Transverse colon (tissue), 4 donors: ENCODE measurements at regions not wholly inside any gene's neighbourhood (a gene's known extent, or its start where the extent isn't known, plus 50 kb on each side); places are given as distances from the start of the nearest gene placed in this dataset.

Experiments
- DNase-seq: peaks from one replicate; pipeline ENCODE4 v3.0.0-alpha.2; 2019
- H3K27ac ChIP-seq, 4 donors: fragments of 200-600 bp; sonication (generic); 2 replicates each; pipeline ENCODE4 v1.5.1; 2016 to 2018; ENCODE audit warnings: inconsistent platforms in 4 of 4
- H3K27me3 ChIP-seq: fragments of 200-600 bp; sonication (generic); 2 replicates; pipeline ENCODE4 v1.5.1; 2017; ENCODE audit warnings: inconsistent platforms
- H3K36me3 ChIP-seq, 4 donors: fragments of 200-600 bp; sonication (generic); 2 replicates each; pipeline ENCODE4 v1.5.1; 2017 to 2019; ENCODE audit warnings: inconsistent platforms in 4 of 4
- H3K4me1 ChIP-seq, 4 donors: fragments of 200-600 bp; sonication (generic); 2 replicates each; pipeline ENCODE4 v1.5.1; 2017 to 2020; ENCODE audit warnings: inconsistent platforms in 4 of 4
- H3K4me3 ChIP-seq, 4 donors: fragments of 200-600 bp; sonication (generic); 1 replicate in 1 of 4; 2 replicates in 3 of 4; pipeline versions ENCODE4 v1.5.1 to v1.6.1; 2017 to 2019; ENCODE audit warnings: inconsistent platforms in 4 of 4
- H3K9me3 ChIP-seq, 2 donors: fragments of 200-600 bp; sonication (generic); 2 replicates each; pipeline ENCODE4 v1.5.1; 2017 to 2019; ENCODE audit warnings: inconsistent platforms in 2 of 2
- EP300 ChIP-seq: sonication (generic); formaldehyde crosslinking; IDR thresholded peaks from one replicate; pipeline ENCODE4 v1.6.1; 2017; ENCODE audit warnings: antibody characterized with exemption, low read depth
- POLR2A ChIP-seq: fragments of 450-650 bp; IDR thresholded peaks from one replicate; pipeline ENCODE4 v1.6.1; 2016; ENCODE audit warnings: antibody characterized with exemption, mild to moderate bottlenecking, moderate library complexity
- POLR2AphosphoS5 ChIP-seq, 3 donors: sonication (generic); formaldehyde crosslinking; IDR thresholded peaks; one replicate each; pipeline ENCODE4 v1.6.1; 2016; ENCODE audit warnings: antibody characterized with exemption in 3 of 3
- WGBS, 2 donors: methylation state at CpG; one replicate each; pipeline ENCODE4 v1.1.5; 2018; ENCODE audit warnings: low coverage in 1 of 2; 5-methylcytosine and 5-hydroxymethylcytosine counted together
- in situ Hi-C, 4 donors: fragments of 200-750 bp; cut with MboI; loops; one replicate each; pipeline versions ENCODE4 v1.15.0 to v1.15.1; 2017; ENCODE audit warnings: low sequenced_read_pairs in 3 of 4, low pct_ligation_motif_present in 1 of 4, low pct_unique_long_range_greater_than_20kb in 1 of 4
- intact Hi-C: fragments of 100-400 bp; cut with DNase I; formaldehyde crosslinking; loops from one replicate; pipeline ENCODE4 v1.15.1; 2023; ENCODE audit warnings: low total_unique reads
- TF ChIP-seq, protein P1 (sequence below), 5 experiments: fragments of 200-600 bp in 3 of 5; fragments of 450-650 bp in 2 of 5; sonication (generic) in 3 of 5; IDR thresholded peaks; 1 replicate in 2 of 5; 2 replicates in 3 of 5; pipeline ENCODE4 v1.5.1; 2016 to 2017; ENCODE audit warnings: antibody characterized with exemption in 5 of 5, inconsistent platforms in 3 of 5, mild to moderate bottlenecking in 2 of 5, moderate library complexity in 1 of 5

DNA sequence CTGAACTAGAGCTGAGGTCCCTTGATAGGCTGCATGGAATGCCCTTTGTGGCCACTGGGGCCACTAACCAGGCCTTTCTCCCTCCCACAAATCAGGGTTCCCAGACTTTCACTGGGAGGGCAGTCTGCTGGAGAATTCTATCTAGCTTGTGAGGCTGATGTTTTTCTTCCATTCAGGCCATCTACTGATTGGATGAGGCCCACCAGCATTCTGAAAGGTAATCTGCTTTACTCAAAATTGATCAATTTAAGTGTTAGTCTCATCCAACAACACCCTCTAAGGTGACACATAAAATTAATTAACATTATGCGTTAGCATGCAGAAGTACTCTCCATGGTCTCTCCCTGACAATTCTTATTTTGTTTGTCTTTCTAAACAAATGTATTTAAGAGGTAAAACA lies 80.5 kb downstream of the RTP4 start:
- Histone ChIP-seq H3K4me1 (no peaks in the 10 kb centered on the region), H3K36me3 (no peaks in the 10 kb centered on the region), H3K4me3 (no peak overlapping the region), H3K27ac (no peak overlapping the region), H3K9me3 (no peaks in the 10 kb centered on the region), H3K27me3 (no peaks in the 10 kb centered on the region)
- in situ Hi-C loops, result no loop called here
- TF ChIP-seq POLR2AphosphoS5 (IDR thresholded peaks at IDR 0.05) (no peak), POLR2A (no peak), EP300 (no peak)
- TF ChIP-seq, protein P1, sequence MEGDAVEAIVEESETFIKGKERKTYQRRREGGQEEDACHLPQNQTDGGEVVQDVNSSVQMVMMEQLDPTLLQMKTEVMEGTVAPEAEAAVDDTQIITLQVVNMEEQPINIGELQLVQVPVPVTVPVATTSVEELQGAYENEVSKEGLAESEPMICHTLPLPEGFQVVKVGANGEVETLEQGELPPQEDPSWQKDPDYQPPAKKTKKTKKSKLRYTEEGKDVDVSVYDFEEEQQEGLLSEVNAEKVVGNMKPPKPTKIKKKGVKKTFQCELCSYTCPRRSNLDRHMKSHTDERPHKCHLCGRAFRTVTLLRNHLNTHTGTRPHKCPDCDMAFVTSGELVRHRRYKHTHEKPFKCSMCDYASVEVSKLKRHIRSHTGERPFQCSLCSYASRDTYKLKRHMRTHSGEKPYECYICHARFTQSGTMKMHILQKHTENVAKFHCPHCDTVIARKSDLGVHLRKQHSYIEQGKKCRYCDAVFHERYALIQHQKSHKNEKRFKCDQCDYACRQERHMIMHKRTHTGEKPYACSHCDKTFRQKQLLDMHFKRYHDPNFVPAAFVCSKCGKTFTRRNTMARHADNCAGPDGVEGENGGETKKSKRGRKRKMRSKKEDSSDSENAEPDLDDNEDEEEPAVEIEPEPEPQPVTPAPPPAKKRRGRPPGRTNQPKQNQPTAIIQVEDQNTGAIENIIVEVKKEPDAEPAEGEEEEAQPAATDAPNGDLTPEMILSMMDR (IDR thresholded peaks at IDR 0.05), result no peak
- WGBS, 2 donors, result 89% methylated on average over 1 of the region's 1 CpG; no CpG with 5 or more reads in 1 of the 2 donors
- no peak for DNase-seq
- intact Hi-C loops, result no loop called here

DNA sequence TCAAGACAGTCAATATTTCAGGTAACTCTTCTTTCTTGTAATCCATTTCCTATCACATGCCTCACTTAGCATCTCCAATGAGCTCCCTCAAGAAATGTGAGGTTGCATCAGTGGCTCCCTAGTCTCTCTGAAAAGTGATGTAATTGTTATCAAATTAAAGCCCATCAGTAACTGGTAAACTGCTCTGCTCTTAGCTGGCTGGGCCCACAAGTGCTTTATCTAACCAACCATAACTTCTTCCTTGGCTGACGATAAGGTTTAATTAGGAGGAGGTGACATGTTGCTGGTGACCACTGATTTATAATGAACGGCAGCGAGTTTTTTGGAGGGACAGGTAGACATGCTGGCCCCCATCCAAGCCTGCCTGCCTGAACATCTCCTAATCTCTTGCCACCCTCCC lies 79.6 kb downstream of the RTP4 start:
- in situ Hi-C loops, result no loop called here

DNA sequence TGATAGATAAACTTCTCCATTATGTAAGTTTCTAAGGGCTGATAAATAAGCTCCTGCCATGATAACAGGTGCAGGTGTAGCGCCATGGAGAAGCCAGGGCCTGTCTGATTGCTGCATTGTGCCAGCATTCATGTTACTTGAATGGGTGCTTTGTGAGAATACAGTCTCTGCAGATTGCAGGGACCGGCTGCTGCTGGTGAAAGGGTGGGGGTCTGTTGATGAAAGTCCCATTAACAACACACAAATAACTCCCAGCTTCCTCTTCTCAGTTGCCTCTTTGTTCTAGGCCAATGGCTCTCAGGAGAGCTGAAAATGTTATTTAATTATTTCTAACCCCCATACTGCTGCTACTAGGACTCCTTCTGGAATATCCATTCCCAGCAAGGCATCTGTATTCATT lies 77.2 kb downstream of the RTP4 start:
- H3K27ac ChIP-seq, result no peak overlapping the region
- H3K4me1 ChIP-seq, result no peaks in the 10 kb centered on the region
- H3K4me3 ChIP-seq, result no peak overlapping the region
- 40 to 81% methylated on average over 1 to 2 of the region's 2 CpGs for WGBS, 2 donors
- DNase-seq, result no peak
- H3K9me3 ChIP-seq, result no peaks in the 10 kb centered on the region
- TF ChIP-seq POLR2AphosphoS5 (IDR thresholded peaks at IDR 0.05) (no peak), POLR2A (no peak), EP300 (no peak)
- TF ChIP-seq, protein P1 (IDR thresholded peaks at IDR 0.05), result no peak
- H3K27me3 ChIP-seq, result no peaks in the 10 kb centered on the region
- in situ Hi-C loops, result no loop called here
- intact Hi-C loops, result no loop called here
- no peaks in the 10 kb centered on the region for H3K36me3 ChIP-seq

More for the DNA sequence above, 79.6 kb downstream of the RTP4 start:
- no peak for DNase-seq
- no peaks in the 10 kb centered on the region for H3K4me1 ChIP-seq
- WGBS, 2 donors, result 88 to 89% methylated on average over 3 of the region's 3 CpGs
- H3K9me3 ChIP-seq, result no peaks in the 10 kb centered on the region
- H3K36me3 ChIP-seq, result no peaks in the 10 kb centered on the region
- H3K27me3 ChIP-seq, result no peaks in the 10 kb centered on the region
- no peak overlapping the region for H3K27ac ChIP-seq
- no peak overlapping the region for H3K4me3 ChIP-seq
- intact Hi-C loops, result no loop called here
- TF ChIP-seq, protein P1 (IDR thresholded peaks at IDR 0.05), result no peak
- TF ChIP-seq EP300 (no peak), POLR2A (no peak), POLR2AphosphoS5 (IDR thresholded peaks at IDR 0.05) (no peak)

- TF ChIP-seq POLR2A (no peak), EP300 (no peak), POLR2AphosphoS5 (IDR thresholded peaks at IDR 0.05) (no peak)
- TF ChIP-seq, protein P1 (IDR thresholded peaks at IDR 0.05), result no peak
- Histone ChIP-seq H3K9me3 (no peaks in the 10 kb centered on the region), H3K36me3 (no peaks in the 10 kb centered on the region), H3K4me3 (no peak overlapping the region), H3K27ac (no peak overlapping the region), H3K27me3 (no peaks in the 10 kb centered on the region), H3K4me1 (no peaks in the 10 kb centered on the region)
- intact Hi-C loops (no loop called here), in situ Hi-C loops (no loop called here)
- WGBS, 2 donors, result 55 to 70% methylated on average over 1 to 2 of the region's 2 CpGs
- no peak for DNase-seq
Measured at GRCh38 chr3:187434524-187434923, 66.3 kb downstream of the RTP4 start.
